ENCODE measurements at regions not wholly inside any gene's neighbourhood (a gene's known extent, or its start where the extent isn't known, plus 50 kb on each side); places are given as distances from the start of the nearest gene placed in this dataset.

DNA sequence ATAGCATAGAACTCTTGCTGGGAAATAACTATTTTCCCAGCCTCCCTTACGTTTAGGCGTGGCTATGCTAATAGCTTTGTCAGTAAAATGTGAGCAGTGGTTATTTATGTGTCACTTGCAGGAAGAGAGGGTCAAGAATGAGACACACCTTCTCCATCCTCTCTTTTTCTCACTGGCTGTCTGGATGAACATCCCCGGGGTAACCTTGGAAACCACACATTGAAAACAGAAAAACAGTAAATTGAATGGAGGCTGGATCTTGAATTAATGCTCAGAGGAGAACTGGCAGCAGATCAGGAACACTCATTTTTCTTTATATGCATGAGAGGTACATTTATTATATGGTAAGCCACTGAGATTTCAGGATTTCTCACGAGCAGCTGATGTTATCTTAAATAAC is 127.6 kb downstream of the DNAJB9 start:
- H3K27me3 ChIP-seq (ENCODE audit: insufficient read depth, low read length) = no peaks in the 10 kb centered on the region
- H3K4me2 ChIP-seq (ENCODE audit: low read length) = no peak overlapping the region
- H3F3A ChIP-seq (ENCODE audit: insufficient read depth, low read length) = no peaks in the 10 kb centered on the region
- no peaks in the 10 kb centered on the region for H3K36me3 ChIP-seq (ENCODE audit: insufficient read depth, low read length)
- H3K4me1 ChIP-seq (ENCODE audit: insufficient read depth, low read length, severe bottlenecking) = no peaks in the 10 kb centered on the region
- H3K9me2 ChIP-seq (ENCODE audit: low read depth, low read length) = no peaks in the 10 kb centered on the region
- H2AFZ ChIP-seq (ENCODE audit: low read length) = no peak overlapping the region
- no peak overlapping the region for H3K27ac ChIP-seq (ENCODE audit: low read depth, low read length, poor library complexity, severe bottlenecking)
- H3K79me2 ChIP-seq (ENCODE audit: insufficient read depth, low read length) = no peaks in the 10 kb centered on the region
- no peaks in the 10 kb centered on the region for H3K9me3 ChIP-seq (ENCODE audit: low read length)
- no peak for TF ChIP-seq CTCF (IDR thresholded peaks at IDR 0.05; ENCODE audit: low read length)
- TF ChIP-seq EZH2 (IDR thresholded peaks at IDR 0.05; ENCODE audit: borderline replicate concordance, low read length) = no peak
- H3K4me3 ChIP-seq (ENCODE audit: low read depth, low read length, poor library complexity, severe bottlenecking) = no peak overlapping the region
- no peak overlapping the region for H3K9ac ChIP-seq (ENCODE audit: low read length)
- no peaks in the 10 kb centered on the region for H4K20me1 ChIP-seq (ENCODE audit: insufficient read depth, low read length)

DNA sequence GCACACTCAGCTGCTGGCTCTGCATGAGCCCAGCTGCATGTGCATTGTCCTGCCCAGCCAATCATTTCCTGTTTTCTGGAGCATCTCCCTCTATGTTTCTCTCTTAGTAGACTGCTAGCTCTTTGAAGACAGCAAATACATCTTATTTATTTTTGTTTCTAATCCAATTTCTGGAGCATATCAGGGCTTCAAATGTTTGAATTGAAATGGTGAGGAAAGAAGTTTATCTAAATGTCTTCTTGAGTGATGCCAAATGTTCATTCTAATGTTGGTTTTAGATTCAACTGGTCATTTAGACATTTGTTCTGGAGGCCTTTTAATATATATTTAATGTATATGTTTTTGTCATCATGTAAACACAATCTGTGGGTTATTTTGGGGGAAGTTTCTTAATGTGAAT is 141.9 kb downstream of the DNAJB9 start:
- no peaks in the 10 kb centered on the region for H3K27me3 ChIP-seq (ENCODE audit: insufficient read depth, low read length)
- no peaks in the 10 kb centered on the region for H3K79me2 ChIP-seq (ENCODE audit: insufficient read depth, low read length)
- no peaks in the 10 kb centered on the region for H3K36me3 ChIP-seq (ENCODE audit: insufficient read depth, low read length)
- H3K9me3 ChIP-seq (ENCODE audit: low read length) = no peaks in the 10 kb centered on the region
- no peak overlapping the region for H3K27ac ChIP-seq (ENCODE audit: low read depth, low read length, poor library complexity, severe bottlenecking)
- H3K9me2 ChIP-seq (ENCODE audit: low read depth, low read length) = no peaks in the 10 kb centered on the region
- no peak overlapping the region for H3K9ac ChIP-seq (ENCODE audit: low read length)
- no peaks in the 10 kb centered on the region for H4K20me1 ChIP-seq (ENCODE audit: insufficient read depth, low read length)
- no peak for TF ChIP-seq CTCF (IDR thresholded peaks at IDR 0.05; ENCODE audit: low read length)
- no peak for TF ChIP-seq EZH2 (IDR thresholded peaks at IDR 0.05; ENCODE audit: borderline replicate concordance, low read length)
- no peak overlapping the region for H2AFZ ChIP-seq (ENCODE audit: low read length)
- no peaks in the 10 kb centered on the region for H3K4me1 ChIP-seq (ENCODE audit: insufficient read depth, low read length, severe bottlenecking)
- H3F3A ChIP-seq (ENCODE audit: insufficient read depth, low read length) = no peaks in the 10 kb centered on the region
- no peak overlapping the region for H3K4me2 ChIP-seq (ENCODE audit: low read length)
- H3K4me3 ChIP-seq (ENCODE audit: low read depth, low read length, poor library complexity, severe bottlenecking) = no peak overlapping the region

DNA sequence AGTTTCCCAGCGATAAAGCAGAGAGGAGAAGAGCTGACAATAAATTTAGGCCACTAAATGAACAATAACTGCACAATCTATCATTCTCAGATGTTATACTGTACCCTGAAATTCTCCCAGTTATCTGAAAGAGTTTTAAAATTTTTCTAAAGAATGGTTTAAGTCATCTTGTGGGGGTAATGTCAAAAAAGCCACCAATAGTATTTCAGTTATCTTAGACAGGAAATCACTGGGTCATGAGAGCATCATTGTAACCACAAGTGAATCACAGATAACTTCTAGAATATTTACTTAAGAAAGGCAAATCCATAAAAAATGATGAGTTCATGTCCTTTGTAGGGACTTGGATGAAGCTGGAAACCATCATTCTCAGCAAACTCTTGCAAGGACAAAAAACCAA is 147.1 kb downstream of the DNAJB9 start:
- Histone ChIP-seq H4K20me1 (ENCODE audit: insufficient read depth, low read length) (no peaks in the 10 kb centered on the region), H3F3A (ENCODE audit: insufficient read depth, low read length) (no peaks in the 10 kb centered on the region), H3K27me3 (ENCODE audit: insufficient read depth, low read length) (no peaks in the 10 kb centered on the region), H3K36me3 (ENCODE audit: insufficient read depth, low read length) (no peaks in the 10 kb centered on the region), H3K9me2 (ENCODE audit: low read depth, low read length) (no peaks in the 10 kb centered on the region), H2AFZ (ENCODE audit: low read length) (no peak overlapping the region), H3K4me1 (ENCODE audit: insufficient read depth, low read length, severe bottlenecking) (no peaks in the 10 kb centered on the region), H3K4me3 (ENCODE audit: low read depth, low read length, poor library complexity, severe bottlenecking) (no peak overlapping the region), H3K9ac (ENCODE audit: low read length) (no peak overlapping the region), H3K79me2 (ENCODE audit: insufficient read depth, low read length) (no peaks in the 10 kb centered on the region), H3K4me2 (ENCODE audit: low read length) (no peak overlapping the region), H3K9me3 (ENCODE audit: low read length) (no peaks in the 10 kb centered on the region), H3K27ac (ENCODE audit: low read depth, low read length, poor library complexity, severe bottlenecking) (no peak overlapping the region)
- TF ChIP-seq CTCF (IDR thresholded peaks at IDR 0.05; ENCODE audit: low read length) (no peak), EZH2 (IDR thresholded peaks at IDR 0.05; ENCODE audit: borderline replicate concordance, low read length) (no peak)
